ENCODE measurements at regions not wholly inside any gene's neighbourhood (a gene's known extent, or its start where the extent isn't known, plus 50 kb on each side); places are given as distances from the start of the nearest gene placed in this dataset.

GRCh38 chr5:43997647-43998272, 391.5 kb downstream of the FGF10 start:
- H3K36me3 ChIP-seq (ENCODE audit: control insufficient read depth, insufficient read depth, low read length): no peaks in the 10 kb centered on the region
- no peak for DNase-seq (ENCODE audit: low read depth, low spot score)
- H3K27me3 ChIP-seq (ENCODE audit: control insufficient read depth, insufficient read depth, low read length): no peaks in the 10 kb centered on the region
- no CpG with 5 or more reads among the region's 5 CpGs for WGBS (ENCODE audit: insufficient coverage, insufficient read length)
- no peaks in the 10 kb centered on the region for H3K4me1 ChIP-seq (ENCODE audit: control insufficient read depth, insufficient read depth, low read length)
- no peak overlapping the region for H3K4me3 ChIP-seq (ENCODE audit: low read length)
- no peak overlapping the region for H3K27ac ChIP-seq (ENCODE audit: low read length)
- no peaks in the 10 kb centered on the region for H3K9me3 ChIP-seq (ENCODE audit: control insufficient read depth, insufficient read depth, low read length)

- Histone ChIP-seq H3K27ac (ENCODE audit: low read length) (no peak overlapping the region), H3K27me3 (ENCODE audit: control insufficient read depth, insufficient read depth, low read length) (no peaks in the 10 kb centered on the region), H3K4me1 (ENCODE audit: control insufficient read depth, insufficient read depth, low read length) (no peaks in the 10 kb centered on the region), H3K9me3 (ENCODE audit: control insufficient read depth, insufficient read depth, low read length) (no peaks in the 10 kb centered on the region), H3K36me3 (ENCODE audit: control insufficient read depth, insufficient read depth, low read length) (no peaks in the 10 kb centered on the region), H3K4me3 (ENCODE audit: low read length) (no peak overlapping the region)
- WGBS (ENCODE audit: insufficient coverage, insufficient read length): no CpG with 5 or more reads among the region's 2 CpGs
- DNase-seq (ENCODE audit: low read depth, low spot score): no peak
Measured at GRCh38 chr5:43996221-43996620, 393.0 kb downstream of the FGF10 start.

GRCh38 chr5:43994352-43994708, 391.4 kb downstream of the NNT start:
- no peaks in the 10 kb centered on the region for H3K4me1 ChIP-seq (ENCODE audit: control insufficient read depth, insufficient read depth, low read length)
- no peak overlapping the region for H3K27ac ChIP-seq (ENCODE audit: low read length)
- DNase-seq (ENCODE audit: low read depth, low spot score): no peak
- H3K9me3 ChIP-seq (ENCODE audit: control insufficient read depth, insufficient read depth, low read length): no peaks in the 10 kb centered on the region
- no peaks in the 10 kb centered on the region for H3K27me3 ChIP-seq (ENCODE audit: control insufficient read depth, insufficient read depth, low read length)
- no CpG with 5 or more reads among the region's 3 CpGs for WGBS (ENCODE audit: insufficient coverage, insufficient read length)
- no peaks in the 10 kb centered on the region for H3K36me3 ChIP-seq (ENCODE audit: control insufficient read depth, insufficient read depth, low read length)
- H3K4me3 ChIP-seq (ENCODE audit: low read length): no peak overlapping the region

DNA sequence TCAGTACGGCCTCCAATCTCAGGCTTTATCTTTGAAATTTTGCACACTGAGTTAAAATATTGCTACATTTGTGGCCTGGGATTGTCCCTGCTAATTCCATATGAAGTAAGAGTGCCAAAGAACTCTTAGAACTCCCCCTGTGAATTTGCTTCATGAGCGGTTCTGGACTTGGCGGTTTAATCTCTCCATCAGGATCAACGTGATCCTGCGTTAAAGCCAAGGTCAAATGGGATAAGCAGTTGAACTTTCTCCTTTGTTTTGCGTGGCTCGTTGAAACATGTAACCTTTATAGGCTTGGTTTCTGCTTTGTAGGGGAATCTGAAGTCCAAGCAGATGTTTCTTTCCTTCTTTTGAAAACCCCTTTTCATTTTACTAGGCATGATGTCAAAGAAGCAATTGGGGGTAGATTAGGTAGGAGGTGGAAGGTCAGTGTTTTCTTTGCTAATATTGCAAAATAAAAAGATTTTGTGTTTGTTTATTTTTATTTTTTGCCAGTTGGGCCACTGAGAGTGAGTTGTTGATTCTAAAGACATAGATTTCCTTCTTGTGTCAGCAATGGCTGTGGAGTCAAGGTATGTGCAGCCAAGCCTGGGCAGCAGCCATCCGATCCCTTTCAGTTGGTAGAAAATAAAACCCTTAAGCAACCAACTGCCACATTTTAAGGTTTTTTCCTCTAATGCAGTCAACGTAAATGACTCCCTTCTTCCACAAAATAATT, 390.8 kb downstream of the NNT start:
- H3K9me3 ChIP-seq (ENCODE audit: control insufficient read depth, insufficient read depth, low read length): no peaks in the 10 kb centered on the region
- DNase-seq (ENCODE audit: low read depth, low spot score): no peak
- 100% methylated on average over 1 of the region's 9 CpGs for WGBS (ENCODE audit: insufficient coverage, insufficient read length)
- H3K36me3 ChIP-seq (ENCODE audit: control insufficient read depth, insufficient read depth, low read length): no peaks in the 10 kb centered on the region
- no peak overlapping the region for H3K4me3 ChIP-seq (ENCODE audit: low read length)
- H3K27me3 ChIP-seq (ENCODE audit: control insufficient read depth, insufficient read depth, low read length): no peaks in the 10 kb centered on the region
- H3K27ac ChIP-seq (ENCODE audit: low read length): no peak overlapping the region
- no peaks in the 10 kb centered on the region for H3K4me1 ChIP-seq (ENCODE audit: control insufficient read depth, insufficient read depth, low read length)

GRCh38 chr5:43985411-43985810, 382.4 kb downstream of the NNT start:
- no peaks in the 10 kb centered on the region for H3K36me3 ChIP-seq (ENCODE audit: control insufficient read depth, insufficient read depth, low read length)
- no CpG with 5 or more reads among the region's 3 CpGs for WGBS (ENCODE audit: insufficient coverage, insufficient read length)
- H3K9me3 ChIP-seq (ENCODE audit: control insufficient read depth, insufficient read depth, low read length): no peaks in the 10 kb centered on the region
- DNase-seq (ENCODE audit: low read depth, low spot score): no peak
- H3K27me3 ChIP-seq (ENCODE audit: control insufficient read depth, insufficient read depth, low read length): no peaks in the 10 kb centered on the region
- no peak overlapping the region for H3K4me3 ChIP-seq (ENCODE audit: low read length)
- H3K27ac ChIP-seq (ENCODE audit: low read length): no peak overlapping the region
- H3K4me1 ChIP-seq (ENCODE audit: control insufficient read depth, insufficient read depth, low read length): no peaks in the 10 kb centered on the region

DNA sequence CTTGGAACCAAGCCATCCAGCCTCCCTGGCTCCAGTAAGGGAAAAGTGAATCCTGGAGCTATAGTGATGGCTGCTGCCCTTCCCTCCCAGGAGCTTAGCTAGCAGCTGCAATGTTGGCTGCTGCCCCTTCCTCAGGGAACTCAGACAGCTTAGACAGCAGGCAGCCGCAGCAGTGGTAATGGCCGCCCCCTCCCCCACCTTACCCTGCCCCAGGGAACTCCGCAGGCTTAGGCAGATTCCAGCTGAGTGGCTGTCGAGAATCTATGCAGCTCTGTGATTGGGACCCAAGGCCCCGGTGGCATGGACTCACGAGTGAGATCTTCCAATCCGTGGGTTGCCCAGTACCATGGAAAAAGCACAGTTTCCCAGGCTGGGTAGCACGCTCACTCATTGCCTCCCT, 378.6 kb downstream of the NNT start:
- no peaks in the 10 kb centered on the region for H3K36me3 ChIP-seq (ENCODE audit: control insufficient read depth, insufficient read depth, low read length)
- WGBS (ENCODE audit: insufficient coverage, insufficient read length): no CpG with 5 or more reads among the region's 8 CpGs
- no peak overlapping the region for H3K4me3 ChIP-seq (ENCODE audit: low read length)

GRCh38 chr5:43973908-43974307, 370.9 kb downstream of the NNT start:
- no peaks in the 10 kb centered on the region for H3K36me3 ChIP-seq (ENCODE audit: control insufficient read depth, insufficient read depth, low read length)
- no peaks in the 10 kb centered on the region for H3K27me3 ChIP-seq (ENCODE audit: control insufficient read depth, insufficient read depth, low read length)
- no peak for DNase-seq (ENCODE audit: low read depth, low spot score)
- no peaks in the 10 kb centered on the region for H3K4me1 ChIP-seq (ENCODE audit: control insufficient read depth, insufficient read depth, low read length)
- no CpG with 5 or more reads among the region's 2 CpGs for WGBS (ENCODE audit: insufficient coverage, insufficient read length)
- no peak overlapping the region for H3K4me3 ChIP-seq (ENCODE audit: low read length)
- H3K27ac ChIP-seq (ENCODE audit: low read length): no peak overlapping the region
- no peaks in the 10 kb centered on the region for H3K9me3 ChIP-seq (ENCODE audit: control insufficient read depth, insufficient read depth, low read length)

More for the DNA sequence above, 378.6 kb downstream of the NNT start:
- H3K9me3 ChIP-seq (ENCODE audit: control insufficient read depth, insufficient read depth, low read length): no peaks in the 10 kb centered on the region
- DNase-seq (ENCODE audit: low read depth, low spot score): no peak
- H3K4me1 ChIP-seq (ENCODE audit: control insufficient read depth, insufficient read depth, low read length): no peaks in the 10 kb centered on the region
- H3K27me3 ChIP-seq (ENCODE audit: control insufficient read depth, insufficient read depth, low read length): no peaks in the 10 kb centered on the region
- H3K27ac ChIP-seq (ENCODE audit: low read length): no peak overlapping the region

GRCh38 chr5:43973318-43973717, 370.3 kb downstream of the NNT start:
- H3K27me3 ChIP-seq (ENCODE audit: control insufficient read depth, insufficient read depth, low read length): no peaks in the 10 kb centered on the region
- no CpG with 5 or more reads among the region's 2 CpGs for WGBS (ENCODE audit: insufficient coverage, insufficient read length)
- DNase-seq (ENCODE audit: low read depth, low spot score): no peak
- H3K4me3 ChIP-seq (ENCODE audit: low read length): no peak overlapping the region
- no peaks in the 10 kb centered on the region for H3K4me1 ChIP-seq (ENCODE audit: control insufficient read depth, insufficient read depth, low read length)
- no peaks in the 10 kb centered on the region for H3K9me3 ChIP-seq (ENCODE audit: control insufficient read depth, insufficient read depth, low read length)
- no peak overlapping the region for H3K27ac ChIP-seq (ENCODE audit: low read length)
- H3K36me3 ChIP-seq (ENCODE audit: control insufficient read depth, insufficient read depth, low read length): no peaks in the 10 kb centered on the region

DNA sequence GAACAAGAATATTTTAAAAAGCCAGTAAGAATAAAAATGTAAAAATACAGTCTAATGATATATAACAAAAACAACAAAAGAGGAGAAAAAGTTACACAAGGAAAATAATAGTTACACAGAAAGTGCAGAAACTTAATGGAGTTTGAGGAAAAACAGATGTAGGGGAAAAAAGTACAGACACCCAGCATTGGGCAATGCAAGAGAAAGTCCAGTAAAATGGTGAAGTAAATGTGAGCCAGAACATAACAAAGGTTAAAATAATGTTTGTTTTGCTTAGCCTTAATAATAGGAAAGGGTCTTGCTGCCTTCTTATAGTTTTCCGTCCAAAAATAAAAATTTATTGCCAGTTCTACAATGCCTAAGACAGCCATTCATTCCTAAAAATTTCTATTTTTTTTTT, 364.2 kb downstream of the NNT start:
- Histone ChIP-seq H3K36me3 (ENCODE audit: control insufficient read depth, insufficient read depth, low read length) (no peaks in the 10 kb centered on the region), H3K4me3 (ENCODE audit: low read length) (no peak overlapping the region), H3K4me1 (ENCODE audit: control insufficient read depth, insufficient read depth, low read length) (no peaks in the 10 kb centered on the region), H3K27me3 (ENCODE audit: control insufficient read depth, insufficient read depth, low read length) (no peaks in the 10 kb centered on the region), H3K9me3 (ENCODE audit: control insufficient read depth, insufficient read depth, low read length) (no peaks in the 10 kb centered on the region), H3K27ac (ENCODE audit: low read length) (no peak overlapping the region)
- no CpG with 5 or more reads among the region's 1 CpG for WGBS (ENCODE audit: insufficient coverage, insufficient read length)
- DNase-seq (ENCODE audit: low read depth, low spot score): no peak

DNA sequence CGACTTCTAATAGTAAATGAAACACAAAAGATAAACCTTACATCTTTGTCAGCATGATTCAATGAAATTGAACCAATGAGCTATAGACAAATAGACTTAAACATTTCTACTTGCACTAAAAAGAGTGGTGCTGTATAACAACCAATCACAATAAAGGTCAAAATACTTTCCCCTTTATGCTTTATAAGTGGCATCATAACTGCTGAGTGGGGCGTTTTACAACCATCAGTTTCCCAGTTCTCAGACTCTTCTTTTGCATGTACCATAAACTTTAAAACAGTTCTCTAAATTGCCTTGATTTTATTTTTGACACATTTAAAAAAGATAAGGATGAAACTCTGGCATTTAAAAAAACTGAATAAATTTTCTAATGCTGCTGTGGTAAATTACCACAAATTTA, 356.2 kb downstream of the NNT start:
- Histone ChIP-seq H3K27ac (ENCODE audit: low read length) (no peak overlapping the region), H3K27me3 (ENCODE audit: control insufficient read depth, insufficient read depth, low read length) (no peaks in the 10 kb centered on the region), H3K36me3 (ENCODE audit: control insufficient read depth, insufficient read depth, low read length) (no peaks in the 10 kb centered on the region), H3K4me3 (ENCODE audit: low read length) (no peak overlapping the region), H3K9me3 (ENCODE audit: control insufficient read depth, insufficient read depth, low read length) (no peaks in the 10 kb centered on the region), H3K4me1 (ENCODE audit: control insufficient read depth, insufficient read depth, low read length) (no peaks in the 10 kb centered on the region)
- DNase-seq (ENCODE audit: low read depth, low spot score): no peak
- WGBS (ENCODE audit: insufficient coverage, insufficient read length): no CpG with 5 or more reads among the region's 2 CpGs

- no peaks in the 10 kb centered on the region for H3K36me3 ChIP-seq (ENCODE audit: control insufficient read depth, insufficient read depth, low read length)
- no peak overlapping the region for H3K4me3 ChIP-seq (ENCODE audit: low read length)
- no peaks in the 10 kb centered on the region for H3K9me3 ChIP-seq (ENCODE audit: control insufficient read depth, insufficient read depth, low read length)
- no peak for DNase-seq (ENCODE audit: low read depth, low spot score)
- no peaks in the 10 kb centered on the region for H3K4me1 ChIP-seq (ENCODE audit: control insufficient read depth, insufficient read depth, low read length)
- H3K27ac ChIP-seq (ENCODE audit: low read length): no peak overlapping the region
- no peaks in the 10 kb centered on the region for H3K27me3 ChIP-seq (ENCODE audit: control insufficient read depth, insufficient read depth, low read length)
- no CpG with 5 or more reads among the region's 2 CpGs for WGBS (ENCODE audit: insufficient coverage, insufficient read length)
Measured at GRCh38 chr5:43947935-43948334, 345.0 kb downstream of the NNT start.

Measured in iPS DF 6.9 (cell line).